Transverse colon (tissue), 4 donors: ENCODE measurements at regions not wholly inside any gene's neighbourhood (a gene's known extent, or its start where the extent isn't known, plus 50 kb on each side); places are given as distances from the start of the nearest gene placed in this dataset.

ENCODE experiments used
- DNase-seq: peaks from one replicate; pipeline ENCODE4 v3.0.0-alpha.2; 2019
- H3K27ac ChIP-seq, 4 donors: fragments of 200-600 bp; sonication (generic); 2 replicates each; pipeline ENCODE4 v1.5.1; 2016 to 2018; ENCODE audit warnings: inconsistent platforms in 4 of 4
- H3K27me3 ChIP-seq: fragments of 200-600 bp; sonication (generic); 2 replicates; pipeline ENCODE4 v1.5.1; 2017; ENCODE audit warnings: inconsistent platforms
- H3K36me3 ChIP-seq, 4 donors: fragments of 200-600 bp; sonication (generic); 2 replicates each; pipeline ENCODE4 v1.5.1; 2017 to 2019; ENCODE audit warnings: inconsistent platforms in 4 of 4
- H3K4me1 ChIP-seq, 4 donors: fragments of 200-600 bp; sonication (generic); 2 replicates each; pipeline ENCODE4 v1.5.1; 2017 to 2020; ENCODE audit warnings: inconsistent platforms in 4 of 4
- H3K4me3 ChIP-seq, 4 donors: fragments of 200-600 bp; sonication (generic); 1 replicate in 1 of 4; 2 replicates in 3 of 4; pipeline versions ENCODE4 v1.5.1 to v1.6.1; 2017 to 2019; ENCODE audit warnings: inconsistent platforms in 4 of 4
- H3K9me3 ChIP-seq, 2 donors: fragments of 200-600 bp; sonication (generic); 2 replicates each; pipeline ENCODE4 v1.5.1; 2017 to 2019; ENCODE audit warnings: inconsistent platforms in 2 of 2
- EP300 ChIP-seq: sonication (generic); formaldehyde crosslinking; IDR thresholded peaks from one replicate; pipeline ENCODE4 v1.6.1; 2017; ENCODE audit warnings: antibody characterized with exemption, low read depth
- POLR2A ChIP-seq: fragments of 450-650 bp; IDR thresholded peaks from one replicate; pipeline ENCODE4 v1.6.1; 2016; ENCODE audit warnings: antibody characterized with exemption, mild to moderate bottlenecking, moderate library complexity
- POLR2AphosphoS5 ChIP-seq, 3 donors: sonication (generic); formaldehyde crosslinking; IDR thresholded peaks; one replicate each; pipeline ENCODE4 v1.6.1; 2016; ENCODE audit warnings: antibody characterized with exemption in 3 of 3
- WGBS, 2 donors: methylation state at CpG; one replicate each; pipeline ENCODE4 v1.1.5; 2018; ENCODE audit warnings: low coverage in 1 of 2; 5-methylcytosine and 5-hydroxymethylcytosine counted together
- in situ Hi-C, 4 donors: fragments of 200-750 bp; cut with MboI; loops; one replicate each; pipeline versions ENCODE4 v1.15.0 to v1.15.1; 2017; ENCODE audit warnings: low sequenced_read_pairs in 3 of 4, low pct_ligation_motif_present in 1 of 4, low pct_unique_long_range_greater_than_20kb in 1 of 4
- intact Hi-C: fragments of 100-400 bp; cut with DNase I; formaldehyde crosslinking; loops from one replicate; pipeline ENCODE4 v1.15.1; 2023; ENCODE audit warnings: low total_unique reads
- TF ChIP-seq, protein P1 (sequence below), 5 experiments: fragments of 200-600 bp in 3 of 5; fragments of 450-650 bp in 2 of 5; sonication (generic) in 3 of 5; IDR thresholded peaks; 1 replicate in 2 of 5; 2 replicates in 3 of 5; pipeline ENCODE4 v1.5.1; 2016 to 2017; ENCODE audit warnings: antibody characterized with exemption in 5 of 5, inconsistent platforms in 3 of 5, mild to moderate bottlenecking in 2 of 5, moderate library complexity in 1 of 5

DNA sequence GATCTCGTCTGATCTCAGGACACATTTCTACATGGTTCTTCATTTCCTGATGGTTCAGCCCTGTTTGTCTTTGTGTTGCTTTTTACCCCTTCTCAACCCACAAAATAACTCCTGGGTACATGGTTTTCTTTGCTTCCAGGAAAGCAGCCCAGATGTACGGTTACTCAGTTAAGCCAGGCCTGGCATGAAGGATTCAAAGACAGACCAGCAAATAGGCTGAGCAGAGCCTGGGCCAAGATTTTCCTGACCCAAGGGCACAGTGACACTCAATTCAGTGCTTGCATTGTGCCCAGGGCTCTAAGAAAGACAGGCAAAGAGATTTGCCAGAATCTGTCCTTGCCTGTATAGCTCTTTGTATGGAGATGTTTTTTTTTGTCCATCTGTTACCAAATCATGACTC is 340.8 kb upstream of the KIAA1217 start:
- WGBS, 2 donors = 85% methylated on average over 2 of the region's 2 CpGs; no CpG with 5 or more reads in 1 of the 2 donors
- Histone ChIP-seq H3K4me1 (no peaks in the 10 kb centered on the region), H3K27ac (no peak overlapping the region), H3K9me3 (no peaks in the 10 kb centered on the region), H3K4me3 (no peak overlapping the region), H3K27me3 (no peaks in the 10 kb centered on the region), H3K36me3 (no peaks in the 10 kb centered on the region)
- in situ Hi-C loops (no loop called here), intact Hi-C loops (no loop called here)
- DNase-seq = no peak
- TF ChIP-seq, protein P1, sequence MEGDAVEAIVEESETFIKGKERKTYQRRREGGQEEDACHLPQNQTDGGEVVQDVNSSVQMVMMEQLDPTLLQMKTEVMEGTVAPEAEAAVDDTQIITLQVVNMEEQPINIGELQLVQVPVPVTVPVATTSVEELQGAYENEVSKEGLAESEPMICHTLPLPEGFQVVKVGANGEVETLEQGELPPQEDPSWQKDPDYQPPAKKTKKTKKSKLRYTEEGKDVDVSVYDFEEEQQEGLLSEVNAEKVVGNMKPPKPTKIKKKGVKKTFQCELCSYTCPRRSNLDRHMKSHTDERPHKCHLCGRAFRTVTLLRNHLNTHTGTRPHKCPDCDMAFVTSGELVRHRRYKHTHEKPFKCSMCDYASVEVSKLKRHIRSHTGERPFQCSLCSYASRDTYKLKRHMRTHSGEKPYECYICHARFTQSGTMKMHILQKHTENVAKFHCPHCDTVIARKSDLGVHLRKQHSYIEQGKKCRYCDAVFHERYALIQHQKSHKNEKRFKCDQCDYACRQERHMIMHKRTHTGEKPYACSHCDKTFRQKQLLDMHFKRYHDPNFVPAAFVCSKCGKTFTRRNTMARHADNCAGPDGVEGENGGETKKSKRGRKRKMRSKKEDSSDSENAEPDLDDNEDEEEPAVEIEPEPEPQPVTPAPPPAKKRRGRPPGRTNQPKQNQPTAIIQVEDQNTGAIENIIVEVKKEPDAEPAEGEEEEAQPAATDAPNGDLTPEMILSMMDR (IDR thresholded peaks at IDR 0.05) = no peak
- no peak for TF ChIP-seq EP300
- TF ChIP-seq POLR2A = no peak
- no peak for TF ChIP-seq POLR2AphosphoS5 (IDR thresholded peaks at IDR 0.05)

DNA sequence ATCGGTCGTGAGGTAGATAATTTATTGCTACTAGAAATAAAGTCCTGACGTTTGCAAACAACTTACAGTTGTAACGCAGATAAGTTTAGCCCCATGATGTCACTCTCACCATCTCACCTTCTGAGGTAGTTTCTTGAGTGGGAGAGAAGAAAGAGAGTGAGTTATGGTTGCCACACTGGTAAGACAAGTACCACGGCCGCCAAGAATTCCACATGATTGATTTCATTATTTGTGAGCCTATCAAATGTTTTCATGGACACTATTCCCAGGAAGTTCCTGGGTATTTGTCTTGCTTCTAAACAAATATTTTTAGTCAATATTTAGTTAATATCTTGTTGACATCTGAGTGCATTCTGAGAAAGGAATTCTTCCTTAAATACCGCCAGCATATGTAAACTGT is 339.4 kb upstream of the KIAA1217 start:
- intact Hi-C loops = no loop called here
- TF ChIP-seq EP300 (no peak), POLR2AphosphoS5 (IDR thresholded peaks at IDR 0.05) (no peak), POLR2A (no peak)
- TF ChIP-seq, protein P1 (IDR thresholded peaks at IDR 0.05) = no peak
- no peaks in the 10 kb centered on the region for H3K36me3 ChIP-seq
- 59 to 60% methylated on average over 6 to 7 of the region's 7 CpGs for WGBS, 2 donors
- H3K27ac ChIP-seq = no peak overlapping the region
- DNase-seq = no peak
- H3K4me3 ChIP-seq = no peak overlapping the region
- no peaks in the 10 kb centered on the region for H3K4me1 ChIP-seq
- no peaks in the 10 kb centered on the region for H3K9me3 ChIP-seq
- in situ Hi-C loops = no loop called here
- H3K27me3 ChIP-seq = no peaks in the 10 kb centered on the region

DNA sequence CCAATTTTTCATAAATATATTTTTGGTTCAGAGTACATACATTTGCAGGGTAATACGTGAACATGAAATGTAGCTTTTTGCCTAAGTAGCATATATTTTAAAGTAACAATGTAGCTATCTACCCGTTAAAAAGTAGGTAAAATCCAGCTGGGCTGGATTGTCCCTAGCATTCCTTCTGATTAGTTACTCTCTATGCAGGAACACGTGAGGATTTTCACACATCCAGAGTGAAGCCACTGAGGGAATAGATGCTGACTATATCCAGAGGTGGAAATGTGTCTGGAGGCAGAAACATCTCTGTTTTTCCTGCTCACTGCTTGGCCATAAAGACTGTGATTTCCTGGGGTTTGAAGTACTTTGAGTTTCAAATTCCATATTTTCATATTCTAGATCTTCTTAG is 338.9 kb upstream of the KIAA1217 start:
- no peaks in the 10 kb centered on the region for H3K4me1 ChIP-seq
- in situ Hi-C loops = no loop called here

DNA sequence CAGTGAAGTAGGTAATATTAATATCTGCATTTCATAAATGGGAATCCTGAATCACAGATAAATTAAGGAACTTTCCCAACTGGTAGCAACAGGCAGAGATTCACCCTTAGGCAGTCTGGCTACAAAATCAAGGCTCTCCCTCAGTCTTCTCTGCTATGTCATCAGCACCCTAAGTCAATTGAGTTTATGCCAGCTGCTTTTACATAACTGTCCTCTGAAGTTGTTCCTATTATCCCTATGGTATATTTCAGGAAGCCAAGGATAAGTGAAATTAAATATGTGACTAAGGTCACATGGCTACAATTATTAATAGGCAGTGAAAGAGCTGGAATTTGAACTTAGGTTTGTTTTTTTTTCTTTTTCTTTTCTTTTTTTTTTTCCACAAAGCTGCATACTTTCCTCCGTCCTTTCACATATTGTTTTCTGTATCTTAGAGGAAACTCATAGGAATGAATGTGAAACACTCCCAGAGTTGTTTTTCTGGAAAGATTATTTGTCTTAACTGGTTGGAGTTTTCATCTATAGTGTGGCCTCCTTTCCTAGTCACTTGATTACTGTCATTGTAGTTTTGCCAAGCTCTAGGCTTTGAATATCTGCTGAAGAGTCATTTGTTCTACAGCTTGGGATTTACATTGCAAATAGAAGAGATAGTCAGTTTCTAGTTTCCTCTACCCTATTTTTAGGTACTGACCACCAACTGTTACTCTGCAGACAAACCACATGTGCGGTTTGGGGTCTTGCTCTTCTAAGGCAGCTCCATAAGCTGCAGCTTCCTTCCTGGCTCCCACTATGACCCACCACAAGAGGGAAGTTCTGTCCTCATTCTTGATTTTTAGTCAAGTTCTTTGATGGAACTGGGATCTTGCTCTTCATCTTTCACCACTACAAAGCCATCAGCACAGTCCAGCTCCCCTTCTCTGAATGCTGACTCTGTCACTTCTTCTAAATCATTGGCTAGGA is 338.0 kb upstream of the KIAA1217 start:
- intact Hi-C loops = no loop called here
- H3K4me3 ChIP-seq = no peak overlapping the region
- DNase-seq = no peak
- no peak overlapping the region for H3K27ac ChIP-seq
- H3K27me3 ChIP-seq = no peaks in the 10 kb centered on the region
- in situ Hi-C loops = no loop called here
- H3K36me3 ChIP-seq = no peaks in the 10 kb centered on the region
- TF ChIP-seq EP300 (no peak), POLR2A (no peak), POLR2AphosphoS5 (IDR thresholded peaks at IDR 0.05) (no peak)
- TF ChIP-seq, protein P1 (IDR thresholded peaks at IDR 0.05) = no peak
- H3K9me3 ChIP-seq = no peaks in the 10 kb centered on the region
- WGBS, 2 donors = 62 to 100% methylated on average over 1 to 2 of the region's 2 CpGs
- H3K4me1 ChIP-seq = no peaks in the 10 kb centered on the region

More for the DNA sequence above, 338.9 kb upstream of the KIAA1217 start:
- Histone ChIP-seq H3K27me3 (no peaks in the 10 kb centered on the region), H3K27ac (no peak overlapping the region), H3K4me3 (no peak overlapping the region), H3K9me3 (no peaks in the 10 kb centered on the region), H3K36me3 (no peaks in the 10 kb centered on the region)
- WGBS, 2 donors = 51 to 55% methylated on average over 3 of the region's 3 CpGs
- intact Hi-C loops = no loop called here
- TF ChIP-seq EP300 (no peak), POLR2AphosphoS5 (IDR thresholded peaks at IDR 0.05) (no peak), POLR2A (no peak)
- TF ChIP-seq, protein P1 (IDR thresholded peaks at IDR 0.05) = no peak
- DNase-seq = no peak
